Prostate gland (tissue), 2 donors: ENCODE measurements at regions not wholly inside any gene's neighbourhood (a gene's known extent, or its start where the extent isn't known, plus 50 kb on each side); places are given as distances from the start of the nearest gene placed in this dataset.

Experiments used
- POLR2AphosphoS5 ChIP-seq: sonication (generic); formaldehyde crosslinking; IDR thresholded peaks from one replicate; pipeline ENCODE4 v1.6.1; 2017; ENCODE audit warnings: antibody characterized with exemption
- TF ChIP-seq, protein P1 (sequence below), 4 experiments: fragments of 200-600 bp in 2 of 4; fragments of 450-650 bp in 2 of 4; sonication (generic) in 2 of 4; IDR thresholded peaks; 1 replicate in 3 of 4; 2 replicates in 1 of 4; pipeline ENCODE4 v1.5.1; 2016 to 2019; ENCODE audit warnings: antibody characterized with exemption in 4 of 4, mild to moderate bottlenecking in 2 of 4, moderate library complexity in 2 of 4

DNA sequence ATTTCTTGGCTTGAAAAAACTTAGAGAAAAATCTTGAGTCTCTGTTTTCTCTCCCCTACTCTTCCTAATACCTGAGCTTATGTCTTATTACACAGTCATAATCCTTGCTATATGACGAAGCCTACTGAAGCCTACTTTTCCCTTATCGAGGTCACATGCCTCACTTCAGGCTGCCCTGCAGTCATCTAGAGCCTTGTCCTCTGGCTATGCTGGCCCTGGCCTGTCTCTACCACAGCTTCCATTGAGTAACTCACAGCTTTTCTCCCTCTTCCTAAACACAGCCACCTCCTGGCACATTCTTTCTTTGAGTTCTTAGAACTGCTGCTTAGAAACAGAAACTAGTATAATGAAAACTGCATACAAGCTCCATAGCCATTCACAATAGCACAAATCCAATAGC is 1698.3 kb downstream of the STIM2 start:
- TF ChIP-seq, protein P1, sequence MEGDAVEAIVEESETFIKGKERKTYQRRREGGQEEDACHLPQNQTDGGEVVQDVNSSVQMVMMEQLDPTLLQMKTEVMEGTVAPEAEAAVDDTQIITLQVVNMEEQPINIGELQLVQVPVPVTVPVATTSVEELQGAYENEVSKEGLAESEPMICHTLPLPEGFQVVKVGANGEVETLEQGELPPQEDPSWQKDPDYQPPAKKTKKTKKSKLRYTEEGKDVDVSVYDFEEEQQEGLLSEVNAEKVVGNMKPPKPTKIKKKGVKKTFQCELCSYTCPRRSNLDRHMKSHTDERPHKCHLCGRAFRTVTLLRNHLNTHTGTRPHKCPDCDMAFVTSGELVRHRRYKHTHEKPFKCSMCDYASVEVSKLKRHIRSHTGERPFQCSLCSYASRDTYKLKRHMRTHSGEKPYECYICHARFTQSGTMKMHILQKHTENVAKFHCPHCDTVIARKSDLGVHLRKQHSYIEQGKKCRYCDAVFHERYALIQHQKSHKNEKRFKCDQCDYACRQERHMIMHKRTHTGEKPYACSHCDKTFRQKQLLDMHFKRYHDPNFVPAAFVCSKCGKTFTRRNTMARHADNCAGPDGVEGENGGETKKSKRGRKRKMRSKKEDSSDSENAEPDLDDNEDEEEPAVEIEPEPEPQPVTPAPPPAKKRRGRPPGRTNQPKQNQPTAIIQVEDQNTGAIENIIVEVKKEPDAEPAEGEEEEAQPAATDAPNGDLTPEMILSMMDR (IDR thresholded peaks at IDR 0.05) = no peak
- no peak for TF ChIP-seq POLR2AphosphoS5
